Spleen (tissue), 11 donors: ENCODE measurements at regions not wholly inside any gene's neighbourhood (a gene's known extent, or its start where the extent isn't known, plus 50 kb on each side); places are given as distances from the start of the nearest gene placed in this dataset.

Source experiments
- DNase-seq: peaks from one replicate; pipeline ENCODE4 v3.0.0-alpha.2; 2020
- H3K27ac ChIP-seq, 8 donors: fragments of 200-600 bp; sonication (generic) in 7 of 8; 1 replicate in 4 of 8; 2 replicates in 4 of 8; pipeline versions ENCODE4 v1.5.0 to v1.8.0; 2016 to 2021; ENCODE audit warnings: inconsistent platforms in 4 of 8, mild to moderate bottlenecking in 4 of 8, moderate library complexity in 1 of 8
- H3K27me3 ChIP-seq, 7 donors: fragments of 200-600 bp; sonication (generic) in 6 of 7; replicated peaks in 1 of 7; 1 replicate in 4 of 7; 2 replicates in 3 of 7; pipeline versions ENCODE4 v1.5.0 to v1.8.0; 2016 to 2021; ENCODE audit warnings: inconsistent platforms in 3 of 7, mild to moderate bottlenecking in 1 of 7
- H3K36me3 ChIP-seq, 6 donors: fragments of 200-600 bp; sonication (generic) in 5 of 6; 1 replicate in 4 of 6; 2 replicates in 2 of 6; pipeline versions ENCODE4 v1.5.0 to v1.8.0; 2016 to 2021; ENCODE audit warnings: inconsistent platforms in 2 of 6
- H3K4me1 ChIP-seq, 6 donors: fragments of 200-600 bp; sonication (generic) in 5 of 6; 1 replicate in 3 of 6; 2 replicates in 3 of 6; pipeline versions ENCODE4 v1.5.0 to v1.8.0; 2016 to 2021; ENCODE audit warnings: inconsistent platforms in 3 of 6
- H3K4me3 ChIP-seq, 8 donors: fragments of 200-600 bp; sonication (generic) in 7 of 8; 1 replicate in 4 of 8; 2 replicates in 4 of 8; pipeline versions ENCODE4 v1.5.0 to v1.8.0; 2016 to 2021; ENCODE audit warnings: inconsistent platforms in 4 of 8, mild to moderate bottlenecking in 4 of 8, moderate library complexity in 2 of 8
- H3K9me3 ChIP-seq, 8 donors: fragments of 200-600 bp; sonication (generic) in 7 of 8; 1 replicate in 4 of 8; 2 replicates in 4 of 8; pipeline versions ENCODE4 v1.5.0 to v1.8.0; 2016 to 2021; ENCODE audit warnings: inconsistent platforms in 4 of 8
- POLR2A ChIP-seq, 3 donors: fragments of 450-650 bp; IDR thresholded peaks; one replicate each; pipeline ENCODE4 v1.5.1; 2017; ENCODE audit warnings: antibody characterized with exemption in 3 of 3, mild to moderate bottlenecking in 1 of 3
- POLR2AphosphoS5 ChIP-seq, 3 donors: sonication (generic); formaldehyde crosslinking; IDR thresholded peaks; one replicate each; pipeline ENCODE4 v1.5.1; 2017; ENCODE audit warnings: antibody characterized with exemption in 3 of 3
- WGBS, 5 donors: extraction: QIAGEN DNeasy Blood & Tissue Kit in 3 of 5; methylation state at CpG; one replicate each; pipeline versions ENCODE4 v1.1.5 to v1.1.7; 2013 to 2018; 5-methylcytosine and 5-hydroxymethylcytosine counted together
- intact Hi-C: fragments of 100-400 bp; cut with DNase I; formaldehyde crosslinking; loops from one replicate; pipeline ENCODE4 v1.15.0; 2023; ENCODE audit warnings: low total_unique reads
- TF ChIP-seq, protein P1 (sequence below), 11 experiments: fragments of 200-600 bp in 7 of 11; fragments of 450-650 bp in 4 of 11; sonication (generic) in 4 of 11; IDR thresholded peaks in 8 of 11; conservative IDR thresholded peaks in 3 of 11; 1 replicate in 7 of 11; 2 replicates in 4 of 11; pipeline versions ENCODE4 v1.4.0 to v1.8.0; 2016 to 2021; ENCODE audit warnings: antibody characterized with exemption in 11 of 11, inconsistent platforms in 4 of 11, mild to moderate bottlenecking in 1 of 11
- donor health status: healthy with polysubstance abuse.
- donor health status: DM: no; HTN: no; CAD: no; lungs with moderate emphysema.
- donor health status: DM: no; HTN: no; CAD: no.
- donor health status: Bipolar disorder and iron deficiency.
- donor health status: healthy.
- donor health status: DM: no; HTN: no; CAD: no.
- donor health status: DM: yes; HTN: yes; CAD: no.

DNA sequence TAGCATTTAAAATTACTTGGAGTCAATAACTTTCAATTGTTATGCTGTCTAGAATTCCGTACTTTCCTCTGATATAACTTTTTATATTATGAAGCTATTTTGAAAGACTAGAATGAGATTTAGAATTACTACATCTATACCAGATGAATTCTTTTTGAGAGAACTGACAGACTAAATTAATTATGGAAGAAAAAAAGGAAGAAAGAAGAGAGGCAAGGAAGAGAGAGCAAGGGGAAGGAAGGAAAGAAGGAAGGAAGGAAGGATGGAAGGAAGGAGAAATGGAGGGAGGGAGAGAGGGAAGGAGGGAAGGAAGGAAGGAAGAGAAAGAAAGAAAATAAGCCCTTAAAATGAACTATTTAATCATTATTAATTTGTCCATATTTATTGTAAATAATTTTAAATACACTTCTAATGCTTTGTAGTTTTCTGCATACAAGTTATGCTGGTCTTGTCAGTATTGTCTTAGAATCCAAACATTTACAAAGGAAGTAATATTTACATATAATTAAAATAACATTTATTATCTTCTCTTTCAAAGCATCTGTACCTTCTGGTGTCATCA is 280.4 kb upstream of the HSF2 start:
- intact Hi-C loops: no loop called here
- Histone ChIP-seq H3K27ac (no peak overlapping the region), H3K27me3 (no peaks in the 10 kb centered on the region), H3K9me3 (peaks cover 0 to 4% (median 0%) of the 10 kb centered on the region in 8 donors), H3K4me1 (no peaks in the 10 kb centered on the region), H3K36me3 (no peaks in the 10 kb centered on the region), H3K4me3 (no peak overlapping the region)
- no peak for DNase-seq
- TF ChIP-seq, protein P1, sequence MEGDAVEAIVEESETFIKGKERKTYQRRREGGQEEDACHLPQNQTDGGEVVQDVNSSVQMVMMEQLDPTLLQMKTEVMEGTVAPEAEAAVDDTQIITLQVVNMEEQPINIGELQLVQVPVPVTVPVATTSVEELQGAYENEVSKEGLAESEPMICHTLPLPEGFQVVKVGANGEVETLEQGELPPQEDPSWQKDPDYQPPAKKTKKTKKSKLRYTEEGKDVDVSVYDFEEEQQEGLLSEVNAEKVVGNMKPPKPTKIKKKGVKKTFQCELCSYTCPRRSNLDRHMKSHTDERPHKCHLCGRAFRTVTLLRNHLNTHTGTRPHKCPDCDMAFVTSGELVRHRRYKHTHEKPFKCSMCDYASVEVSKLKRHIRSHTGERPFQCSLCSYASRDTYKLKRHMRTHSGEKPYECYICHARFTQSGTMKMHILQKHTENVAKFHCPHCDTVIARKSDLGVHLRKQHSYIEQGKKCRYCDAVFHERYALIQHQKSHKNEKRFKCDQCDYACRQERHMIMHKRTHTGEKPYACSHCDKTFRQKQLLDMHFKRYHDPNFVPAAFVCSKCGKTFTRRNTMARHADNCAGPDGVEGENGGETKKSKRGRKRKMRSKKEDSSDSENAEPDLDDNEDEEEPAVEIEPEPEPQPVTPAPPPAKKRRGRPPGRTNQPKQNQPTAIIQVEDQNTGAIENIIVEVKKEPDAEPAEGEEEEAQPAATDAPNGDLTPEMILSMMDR (IDR thresholded peaks at IDR 0.05 in 8 of 11, conservative IDR thresholded peaks at IDR 0.05 in 3 of 11): no peak
- TF ChIP-seq POLR2A (IDR thresholded peaks at IDR 0.05) (no peak), POLR2AphosphoS5 (IDR thresholded peaks at IDR 0.05) (no peak)
- WGBS, 5 donors: 80 to 95% (median 88%) methylated on average over 1 of the region's 1 CpG

DNA sequence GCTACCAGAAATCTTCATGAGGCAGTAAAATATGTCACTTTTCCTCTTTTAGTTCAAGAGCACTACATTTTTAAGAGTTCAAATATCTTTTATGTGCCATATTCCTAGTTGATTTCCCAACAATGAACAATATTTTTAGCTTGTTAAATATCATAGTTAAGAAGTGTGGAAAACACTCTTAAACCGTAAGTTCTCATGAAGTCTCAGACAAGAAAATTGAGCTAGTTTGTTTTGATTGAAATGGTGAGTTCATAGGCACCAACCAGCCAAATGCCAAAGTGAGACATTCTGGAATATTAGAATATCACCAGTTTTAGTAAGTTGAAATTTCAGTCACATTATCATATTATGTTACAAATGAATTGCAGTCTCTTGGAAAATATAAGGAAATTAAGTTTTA is 277.2 kb upstream of the HSF2 start:
- H3K27ac ChIP-seq: no peak overlapping the region
- 66 to 89% (median 78%) methylated on average over 1 of the region's 1 CpG for WGBS, 5 donors
- no peak for DNase-seq

DNA sequence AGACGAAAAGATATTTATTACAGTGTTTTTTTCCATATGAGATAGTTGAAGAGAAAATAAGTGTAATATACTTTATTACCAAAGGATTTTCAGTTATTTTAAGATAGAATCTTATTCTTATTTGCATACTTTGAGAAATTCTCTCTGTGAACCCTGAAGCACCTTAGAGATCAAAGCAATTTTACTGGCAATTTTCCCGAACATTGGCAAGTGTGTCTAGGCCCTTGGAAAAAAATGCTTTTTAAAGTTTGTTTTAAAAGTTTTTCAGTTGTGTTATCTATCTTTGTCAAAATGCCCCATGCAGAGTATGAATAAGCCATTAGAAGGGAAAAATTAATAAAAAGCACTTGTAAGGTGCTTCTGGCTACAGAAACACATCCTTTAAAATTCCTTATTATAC is 276.8 kb upstream of the HSF2 start:
- intact Hi-C loops: no loop called here
- H3K27me3 ChIP-seq: no peaks in the 10 kb centered on the region
- H3K4me3 ChIP-seq: no peak overlapping the region
- DNase-seq: no peak
- H3K4me1 ChIP-seq: no peaks in the 10 kb centered on the region
- peaks cover 0 to 4% (median 0%) of the 10 kb centered on the region in 8 donors for H3K9me3 ChIP-seq
- H3K27ac ChIP-seq: no peak overlapping the region
- WGBS, 5 donors: 73 to 89% (median 81%) methylated on average over 2 of the region's 2 CpGs
- H3K36me3 ChIP-seq: no peaks in the 10 kb centered on the region
- TF ChIP-seq POLR2A (IDR thresholded peaks at IDR 0.05) (no peak), POLR2AphosphoS5 (IDR thresholded peaks at IDR 0.05) (no peak)
- TF ChIP-seq, protein P1 (IDR thresholded peaks at IDR 0.05 in 8 of 11, conservative IDR thresholded peaks at IDR 0.05 in 3 of 11): no peak

More for the DNA sequence above, 277.2 kb upstream of the HSF2 start:
- Histone ChIP-seq H3K4me3 (no peak overlapping the region), H3K36me3 (no peaks in the 10 kb centered on the region), H3K4me1 (no peaks in the 10 kb centered on the region), H3K27me3 (no peaks in the 10 kb centered on the region), H3K9me3 (peaks cover 0 to 4% (median 0%) of the 10 kb centered on the region in 8 donors)
- intact Hi-C loops: no loop called here
- TF ChIP-seq POLR2AphosphoS5 (IDR thresholded peaks at IDR 0.05) (no peak), POLR2A (IDR thresholded peaks at IDR 0.05) (no peak)
- TF ChIP-seq, protein P1 (IDR thresholded peaks at IDR 0.05 in 8 of 11, conservative IDR thresholded peaks at IDR 0.05 in 3 of 11): no peak

DNA sequence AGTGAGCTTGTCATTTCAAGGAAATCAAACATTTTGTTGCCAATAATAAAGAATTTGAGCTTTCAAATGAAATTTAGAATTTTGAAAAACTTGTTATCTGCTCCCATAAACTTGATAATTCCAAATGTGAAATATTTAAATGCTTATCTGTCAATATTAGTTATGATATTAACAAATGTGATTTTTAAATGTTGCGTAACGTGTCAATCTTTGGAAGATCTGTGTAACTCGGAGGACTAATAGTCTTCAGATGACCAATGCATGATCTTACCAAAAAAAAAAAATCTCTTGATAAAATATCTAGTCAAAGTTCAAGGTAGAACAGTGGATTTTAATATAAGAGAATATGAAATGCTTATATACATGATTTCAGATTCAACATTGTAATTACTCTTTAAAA is 274.5 kb upstream of the HSF2 start:
- Histone ChIP-seq H3K27ac (no peak overlapping the region), H3K27me3 (no peaks in the 10 kb centered on the region), H3K9me3 (no peaks in the 10 kb centered on the region), H3K4me1 (no peaks in the 10 kb centered on the region), H3K36me3 (no peaks in the 10 kb centered on the region), H3K4me3 (no peak overlapping the region)
- DNase-seq: no peak
- intact Hi-C loops: no loop called here
- TF ChIP-seq, protein P1 (IDR thresholded peaks at IDR 0.05 in 8 of 11, conservative IDR thresholded peaks at IDR 0.05 in 3 of 11): no peak
- TF ChIP-seq POLR2AphosphoS5 (IDR thresholded peaks at IDR 0.05) (no peak), POLR2A (IDR thresholded peaks at IDR 0.05) (no peak)
- 86 to 96% (median 91%) methylated on average over 3 of the region's 3 CpGs for WGBS, 5 donors
